ENCODE measurements at regions not wholly inside any gene's neighbourhood (a gene's known extent, or its start where the extent isn't known, plus 50 kb on each side); places are given as distances from the start of the nearest gene placed in this dataset.

DNA sequence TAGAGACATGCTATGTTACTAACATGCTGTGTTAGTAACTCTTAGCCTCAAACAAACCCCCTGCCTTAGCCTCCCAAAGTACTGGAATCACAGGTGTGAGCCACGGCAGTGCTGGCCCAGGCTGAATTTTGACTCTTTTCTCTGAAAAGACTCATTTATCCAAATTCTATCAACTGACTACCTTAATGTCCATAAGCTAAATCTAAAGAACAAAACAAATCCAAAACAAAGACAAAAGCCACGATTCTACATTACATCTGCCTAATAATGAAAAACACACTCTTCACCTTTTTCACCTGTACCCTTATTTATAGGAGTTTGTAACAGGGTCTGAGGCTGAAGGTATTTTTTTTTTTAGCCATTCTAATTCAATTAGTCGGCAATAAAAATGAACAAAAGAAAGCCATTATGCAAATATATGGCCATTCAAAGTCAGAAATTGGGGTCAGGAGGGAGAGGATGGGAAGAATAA is 432.5 kb downstream of the RBFOX1 start:
- H3K4me3 ChIP-seq (ENCODE audit: low read depth, low read length, poor library complexity, severe bottlenecking): no peak overlapping the region
- no peak overlapping the region for H3K27ac ChIP-seq (ENCODE audit: low read depth, low read length, poor library complexity, severe bottlenecking)
- H3K4me2 ChIP-seq (ENCODE audit: low read length): no peak overlapping the region
- intact Hi-C loops (cut with micrococcal nuclease; ENCODE audit: unreplicated experiment): no loop called here
- TF ChIP-seq, protein P1, sequence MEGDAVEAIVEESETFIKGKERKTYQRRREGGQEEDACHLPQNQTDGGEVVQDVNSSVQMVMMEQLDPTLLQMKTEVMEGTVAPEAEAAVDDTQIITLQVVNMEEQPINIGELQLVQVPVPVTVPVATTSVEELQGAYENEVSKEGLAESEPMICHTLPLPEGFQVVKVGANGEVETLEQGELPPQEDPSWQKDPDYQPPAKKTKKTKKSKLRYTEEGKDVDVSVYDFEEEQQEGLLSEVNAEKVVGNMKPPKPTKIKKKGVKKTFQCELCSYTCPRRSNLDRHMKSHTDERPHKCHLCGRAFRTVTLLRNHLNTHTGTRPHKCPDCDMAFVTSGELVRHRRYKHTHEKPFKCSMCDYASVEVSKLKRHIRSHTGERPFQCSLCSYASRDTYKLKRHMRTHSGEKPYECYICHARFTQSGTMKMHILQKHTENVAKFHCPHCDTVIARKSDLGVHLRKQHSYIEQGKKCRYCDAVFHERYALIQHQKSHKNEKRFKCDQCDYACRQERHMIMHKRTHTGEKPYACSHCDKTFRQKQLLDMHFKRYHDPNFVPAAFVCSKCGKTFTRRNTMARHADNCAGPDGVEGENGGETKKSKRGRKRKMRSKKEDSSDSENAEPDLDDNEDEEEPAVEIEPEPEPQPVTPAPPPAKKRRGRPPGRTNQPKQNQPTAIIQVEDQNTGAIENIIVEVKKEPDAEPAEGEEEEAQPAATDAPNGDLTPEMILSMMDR (conservative IDR thresholded peaks at IDR 0.05; ENCODE audit: low read length): no peak
- TF ChIP-seq EZH2phosphoT487 (IDR thresholded peaks at IDR 0.05; ENCODE audit: borderline replicate concordance, low read depth, low read length): no peak
- H3K9me3 ChIP-seq (ENCODE audit: low read length): no peaks in the 10 kb centered on the region
- no peaks in the 10 kb centered on the region for H3K79me2 ChIP-seq (ENCODE audit: insufficient read depth, low read depth, low read length)
- BruUV-seq (replicated peaks): no TSS peak
- H2AFZ ChIP-seq (ENCODE audit: low read length): no peak overlapping the region
- no peaks in the 10 kb centered on the region for H3K9me2 ChIP-seq (ENCODE audit: insufficient read depth, low read length)
- no peak for DNase-seq (ENCODE audit: low spot score)
- H3K4me1 ChIP-seq (ENCODE audit: insufficient read depth, low read length, poor library complexity, severe bottlenecking): no peaks in the 10 kb centered on the region
- no peaks in the 10 kb centered on the region for H4K20me1 ChIP-seq (ENCODE audit: insufficient read depth, low read length)
- ChIA-PET POLR2A (no interaction called here), CTCF (ENCODE audit: unreplicated experiment) (no interaction called here)
- no peaks in the 10 kb centered on the region for H3K36me3 ChIP-seq (ENCODE audit: insufficient read depth, low read length)

DNA sequence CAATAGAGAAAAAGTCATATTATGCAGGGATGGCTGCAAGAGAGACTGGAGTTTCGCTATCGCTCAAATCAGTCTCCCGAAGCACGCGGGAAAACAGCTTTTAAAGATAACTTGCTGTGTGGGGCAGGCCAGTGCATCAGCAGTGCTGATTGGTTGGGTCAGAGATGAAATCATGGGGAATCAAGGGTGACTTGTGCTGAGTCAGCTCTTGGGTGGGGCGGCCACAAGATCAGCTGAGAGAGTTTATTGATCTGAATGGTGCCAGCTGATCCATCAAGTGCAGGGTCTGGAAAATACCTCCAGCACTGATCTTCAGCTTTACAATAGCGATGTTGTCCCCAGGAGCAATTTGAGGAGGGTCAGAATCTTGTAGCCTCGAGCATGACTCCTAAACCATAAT is 430.5 kb downstream of the RBFOX1 start:
- TF ChIP-seq, protein P1 (conservative IDR thresholded peaks at IDR 0.05; ENCODE audit: low read length): no peak
- TF ChIP-seq EZH2phosphoT487 (IDR thresholded peaks at IDR 0.05; ENCODE audit: borderline replicate concordance, low read depth, low read length): no peak
- CTCF ChIA-PET (ENCODE audit: unreplicated experiment): no interaction called here
- intact Hi-C loops (cut with micrococcal nuclease; ENCODE audit: unreplicated experiment): no loop called here

More for the DNA sequence above, 430.5 kb downstream of the RBFOX1 start:
- no peak overlapping the region for H3K4me3 ChIP-seq (ENCODE audit: low read depth, low read length, poor library complexity, severe bottlenecking)
- no peaks in the 10 kb centered on the region for H3K4me1 ChIP-seq (ENCODE audit: insufficient read depth, low read length, poor library complexity, severe bottlenecking)
- H3K36me3 ChIP-seq (ENCODE audit: insufficient read depth, low read length): no peaks in the 10 kb centered on the region
- DNase-seq (ENCODE audit: low spot score): no peak
- no peak overlapping the region for H3K27ac ChIP-seq (ENCODE audit: low read depth, low read length, poor library complexity, severe bottlenecking)
- no peaks in the 10 kb centered on the region for H3K9me2 ChIP-seq (ENCODE audit: insufficient read depth, low read length)
- no TSS peak for BruUV-seq (replicated peaks)
- H3K79me2 ChIP-seq (ENCODE audit: insufficient read depth, low read depth, low read length): no peaks in the 10 kb centered on the region
- no peak overlapping the region for H2AFZ ChIP-seq (ENCODE audit: low read length)
- POLR2A ChIA-PET: interaction anchor here (0.8 kb wide), 1 partner anchor 8 kb away, joined by 3 read pairs; no protein-coding TSS in a partner anchor
- H3K4me2 ChIP-seq (ENCODE audit: low read length): no peak overlapping the region
- H3K9me3 ChIP-seq (ENCODE audit: low read length): no peaks in the 10 kb centered on the region
- H4K20me1 ChIP-seq (ENCODE audit: insufficient read depth, low read length): no peaks in the 10 kb centered on the region

All from OCI-LY7 (cell line).